ENCODE measurements at regions not wholly inside any gene's neighbourhood (a gene's known extent, or its start where the extent isn't known, plus 50 kb on each side); places are given as distances from the start of the nearest gene placed in this dataset.

DNA sequence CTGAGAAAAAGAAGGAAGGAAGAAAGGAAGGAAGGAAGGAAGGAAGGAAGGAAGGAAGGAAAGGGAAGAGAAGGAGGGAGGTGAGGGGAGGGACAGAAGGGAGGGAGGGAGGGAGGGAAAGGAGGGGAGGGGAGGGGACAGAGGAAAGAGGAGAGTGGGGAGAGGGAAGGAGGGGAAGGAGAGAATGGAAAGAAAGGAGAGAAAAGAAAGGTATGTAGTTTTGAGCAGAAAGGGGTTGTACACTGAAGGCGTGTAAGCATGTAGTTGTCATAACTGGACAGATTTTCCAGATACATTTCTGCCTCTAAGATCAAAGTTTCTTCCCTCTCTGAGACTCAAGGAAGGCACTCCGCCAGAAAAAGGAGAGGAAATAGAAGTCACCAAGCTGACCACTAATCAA, 113.4 kb upstream of the KBTBD8 start:
- DNase-seq (ENCODE audit: low read depth) = no peak
- TF ChIP-seq, protein P1, sequence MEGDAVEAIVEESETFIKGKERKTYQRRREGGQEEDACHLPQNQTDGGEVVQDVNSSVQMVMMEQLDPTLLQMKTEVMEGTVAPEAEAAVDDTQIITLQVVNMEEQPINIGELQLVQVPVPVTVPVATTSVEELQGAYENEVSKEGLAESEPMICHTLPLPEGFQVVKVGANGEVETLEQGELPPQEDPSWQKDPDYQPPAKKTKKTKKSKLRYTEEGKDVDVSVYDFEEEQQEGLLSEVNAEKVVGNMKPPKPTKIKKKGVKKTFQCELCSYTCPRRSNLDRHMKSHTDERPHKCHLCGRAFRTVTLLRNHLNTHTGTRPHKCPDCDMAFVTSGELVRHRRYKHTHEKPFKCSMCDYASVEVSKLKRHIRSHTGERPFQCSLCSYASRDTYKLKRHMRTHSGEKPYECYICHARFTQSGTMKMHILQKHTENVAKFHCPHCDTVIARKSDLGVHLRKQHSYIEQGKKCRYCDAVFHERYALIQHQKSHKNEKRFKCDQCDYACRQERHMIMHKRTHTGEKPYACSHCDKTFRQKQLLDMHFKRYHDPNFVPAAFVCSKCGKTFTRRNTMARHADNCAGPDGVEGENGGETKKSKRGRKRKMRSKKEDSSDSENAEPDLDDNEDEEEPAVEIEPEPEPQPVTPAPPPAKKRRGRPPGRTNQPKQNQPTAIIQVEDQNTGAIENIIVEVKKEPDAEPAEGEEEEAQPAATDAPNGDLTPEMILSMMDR (IDR thresholded peaks at IDR 0.05; ENCODE audit: control insufficient read depth, extremely low read depth, insufficient read depth) = no peak
- no peak overlapping the region for H3K4me3 ChIP-seq (ENCODE audit: low read depth, low read length)

DNA sequence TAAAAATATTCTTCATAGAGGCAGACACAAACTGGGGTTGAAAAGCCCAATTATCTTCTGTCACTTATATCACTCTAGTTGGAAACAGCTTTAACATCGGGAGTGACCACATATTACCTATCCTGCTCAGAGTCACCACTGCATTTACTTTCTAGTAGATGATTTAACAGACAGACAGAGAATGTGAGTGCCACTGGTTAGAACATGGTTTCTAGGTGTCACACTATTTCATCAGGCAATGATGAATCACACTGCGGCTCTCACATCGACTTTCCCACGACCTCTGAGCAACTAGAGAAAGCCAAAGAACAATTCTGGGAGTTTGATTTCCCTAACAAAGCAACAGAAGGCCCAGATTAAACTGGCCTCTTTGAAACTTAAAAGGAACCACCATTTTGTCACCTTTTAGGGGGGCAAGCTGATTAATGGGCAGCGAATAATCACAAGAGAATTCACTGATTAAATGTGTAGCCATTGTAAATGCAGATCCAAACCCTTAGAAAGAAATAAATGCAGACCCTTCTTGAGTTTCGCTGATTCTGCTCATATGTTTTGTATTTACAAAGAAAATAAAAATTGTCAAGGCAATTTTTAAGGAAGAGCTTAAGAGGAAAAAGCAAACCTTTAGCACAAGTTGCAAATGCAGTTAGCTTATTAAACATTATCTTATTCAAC, 112.6 kb upstream of the KBTBD8 start:
- TF ChIP-seq, protein P1 (IDR thresholded peaks at IDR 0.05; ENCODE audit: control insufficient read depth, extremely low read depth, insufficient read depth) = no peak
- H3K4me3 ChIP-seq (ENCODE audit: low read depth, low read length) = no peak overlapping the region
- DNase-seq (ENCODE audit: low read depth) = no peak

DNA sequence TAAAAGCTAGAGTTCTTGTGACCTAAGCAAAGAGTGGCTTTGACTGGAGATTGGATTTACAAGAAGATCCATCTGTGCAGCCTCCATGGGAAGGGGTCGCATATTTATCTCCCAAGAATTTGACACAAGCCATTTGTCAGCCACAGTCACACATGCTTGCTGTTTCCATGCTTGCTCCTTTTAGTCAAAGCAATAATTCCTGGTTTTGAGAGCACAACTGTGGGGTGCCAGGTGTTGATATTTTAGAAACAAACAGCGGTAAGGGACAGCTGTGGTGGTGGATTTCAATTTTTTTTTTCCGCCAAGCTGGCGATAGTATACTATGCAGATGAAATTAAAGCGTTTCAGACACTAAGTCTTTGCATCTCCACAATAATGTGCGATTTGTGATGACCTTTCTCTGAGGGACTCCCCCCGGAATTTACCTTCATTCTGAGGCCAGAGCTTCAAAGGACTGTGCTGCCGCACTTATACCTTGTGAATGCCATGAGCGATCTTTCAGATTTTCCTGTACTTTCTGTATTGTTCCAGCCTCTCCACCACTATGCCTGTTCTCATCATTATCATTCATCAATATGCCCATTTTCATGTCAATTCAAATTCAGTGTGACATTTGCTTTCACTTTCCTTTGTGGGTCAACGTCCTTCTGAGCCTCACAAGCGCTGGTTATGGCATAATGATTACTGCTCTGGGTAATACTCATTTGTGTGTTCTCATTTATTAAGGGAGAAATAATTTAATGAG, 108.2 kb upstream of the KBTBD8 start:
- H3K4me3 ChIP-seq (ENCODE audit: low read depth, low read length) = no peak overlapping the region
- no peak for DNase-seq (ENCODE audit: low read depth)
- TF ChIP-seq, protein P1 (IDR thresholded peaks at IDR 0.05; ENCODE audit: control insufficient read depth, extremely low read depth, insufficient read depth) = no peak

DNA sequence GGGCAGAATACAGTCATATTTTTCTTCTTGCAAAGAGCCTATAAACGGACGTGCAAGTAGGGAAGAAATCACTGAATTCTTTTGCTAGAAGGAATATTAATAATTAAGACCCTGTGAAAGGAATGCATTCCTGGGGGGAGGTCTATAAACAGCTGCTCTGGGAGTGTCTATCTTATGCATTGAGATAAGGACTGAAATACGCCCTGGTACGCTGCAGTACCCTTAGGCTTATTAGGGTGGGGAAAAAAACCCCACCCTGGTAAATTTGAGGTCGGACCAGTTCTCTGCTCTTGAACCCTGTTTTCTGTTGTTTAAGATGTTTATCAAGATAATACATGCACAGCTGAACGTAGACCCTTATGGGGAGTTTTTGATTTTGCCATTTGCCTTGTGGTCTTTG, 100.0 kb upstream of the KBTBD8 start:
- H3K4me3 ChIP-seq (ENCODE audit: low read depth, low read length) = no peak overlapping the region
- TF ChIP-seq, protein P1 (IDR thresholded peaks at IDR 0.05; ENCODE audit: control insufficient read depth, extremely low read depth, insufficient read depth) = no peak
- DNase-seq (ENCODE audit: low read depth) = no peak

DNA sequence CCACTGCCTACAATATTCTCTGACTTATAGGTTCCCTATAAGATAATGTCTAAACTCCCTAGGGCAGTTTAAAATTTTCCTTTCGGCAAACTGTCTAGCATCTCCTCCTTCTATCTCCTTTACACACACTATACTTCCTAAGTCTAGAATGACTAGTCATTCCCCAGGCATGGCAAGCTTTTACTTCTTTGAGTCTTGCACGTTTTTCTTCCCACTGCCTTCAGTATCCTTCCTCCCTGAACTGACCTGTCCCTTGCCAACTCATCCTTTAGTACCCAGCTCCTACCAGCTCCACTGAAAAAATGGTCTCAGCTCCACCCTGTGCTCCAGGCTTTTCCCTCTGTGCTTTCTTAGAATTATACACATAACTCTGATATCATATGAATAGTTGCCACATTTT, 93.8 kb upstream of the KBTBD8 start:
- H3K4me3 ChIP-seq (ENCODE audit: low read depth, low read length) = no peak overlapping the region
- DNase-seq (ENCODE audit: low read depth) = no peak
- TF ChIP-seq, protein P1 (IDR thresholded peaks at IDR 0.05; ENCODE audit: control insufficient read depth, extremely low read depth, insufficient read depth) = no peak

DNA sequence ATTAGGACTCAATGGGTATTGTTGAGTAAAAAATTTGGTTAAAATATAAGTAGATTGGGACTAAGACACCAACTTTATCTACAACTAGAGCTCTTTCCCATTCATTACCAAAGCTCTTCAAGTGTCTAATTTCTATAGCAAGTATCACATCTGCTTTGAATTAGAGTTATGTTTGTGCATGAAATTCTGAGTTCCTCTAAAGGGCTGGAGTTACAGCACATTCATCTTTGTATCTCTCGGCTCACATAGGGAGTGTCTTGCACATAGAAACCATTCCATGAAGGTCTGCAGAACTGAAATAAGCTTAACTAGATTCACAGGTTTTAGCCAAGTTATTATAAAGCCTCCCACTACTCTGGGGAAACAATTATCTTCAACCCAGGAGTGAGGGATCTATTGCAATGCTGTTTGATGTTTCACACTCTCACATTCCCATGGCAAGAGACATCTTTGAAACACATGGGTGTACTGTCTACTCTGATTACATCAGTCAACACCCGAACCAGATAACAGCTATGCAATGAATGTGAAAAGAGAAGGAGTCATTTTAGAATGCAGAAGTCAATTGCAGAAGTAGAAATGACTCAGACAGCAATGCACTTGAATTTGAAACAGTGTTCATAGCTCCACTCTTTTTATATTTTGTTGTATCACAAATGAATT, 93.1 kb upstream of the KBTBD8 start:
- no peak overlapping the region for H3K4me3 ChIP-seq (ENCODE audit: low read depth, low read length)
- TF ChIP-seq, protein P1 (IDR thresholded peaks at IDR 0.05; ENCODE audit: control insufficient read depth, extremely low read depth, insufficient read depth) = no peak
- no peak for DNase-seq (ENCODE audit: low read depth)

Data from LNCaP clone FGC (cell line).